Hematopoietic multipotent progenitor cell treated with erythropoietin and hydrocortisone succinate and interleukin-3 and kit ligand, for 17 days (in vitro differentiated cells): ENCODE measurements at regions not wholly inside any gene's neighbourhood (a gene's known extent, or its start where the extent isn't known, plus 50 kb on each side); places are given as distances from the start of the nearest gene placed in this dataset.

ENCODE experiments used
- DNase-seq: peaks from one replicate; pipeline ENCODE4 v3.0.0-alpha.2; 2015; ENCODE audit warnings: low spot score

DNA sequence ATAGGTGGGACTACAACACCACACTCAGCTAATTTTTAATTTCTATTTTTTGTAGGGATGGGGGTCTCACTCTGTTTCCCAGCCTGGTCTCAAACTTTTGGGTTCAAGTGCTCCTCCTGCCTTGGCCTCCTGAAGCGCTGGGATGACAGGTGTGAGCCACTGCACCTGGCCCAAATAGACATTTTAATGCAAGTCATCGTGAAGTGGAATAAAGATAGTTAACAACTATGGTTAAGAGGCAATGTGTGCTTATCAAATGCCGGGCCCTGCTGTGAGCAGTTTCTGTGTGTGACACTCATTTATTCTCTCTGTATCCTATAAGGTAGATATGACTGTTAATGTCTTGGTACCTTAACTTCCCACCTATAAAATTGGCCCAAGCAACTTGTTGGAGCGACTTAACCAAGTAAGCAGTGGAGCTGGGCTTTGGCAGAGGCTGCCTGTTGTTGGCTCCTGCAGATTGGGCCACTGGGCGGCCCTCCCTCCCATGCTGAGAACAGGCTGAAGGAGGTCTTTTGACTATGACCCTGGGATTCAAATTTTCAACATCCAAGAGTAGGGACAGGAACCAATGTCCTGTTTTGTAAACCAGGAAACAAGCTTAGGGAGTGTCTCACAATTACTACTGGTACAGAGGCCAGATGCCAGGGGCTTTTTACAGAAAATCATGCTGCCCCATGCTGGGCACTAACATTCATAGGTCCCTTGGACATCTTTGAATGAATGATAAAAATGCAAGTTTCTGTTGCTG, 450.7 kb downstream of the TSHZ3 start:
- DNase-seq, result no peak

DNA sequence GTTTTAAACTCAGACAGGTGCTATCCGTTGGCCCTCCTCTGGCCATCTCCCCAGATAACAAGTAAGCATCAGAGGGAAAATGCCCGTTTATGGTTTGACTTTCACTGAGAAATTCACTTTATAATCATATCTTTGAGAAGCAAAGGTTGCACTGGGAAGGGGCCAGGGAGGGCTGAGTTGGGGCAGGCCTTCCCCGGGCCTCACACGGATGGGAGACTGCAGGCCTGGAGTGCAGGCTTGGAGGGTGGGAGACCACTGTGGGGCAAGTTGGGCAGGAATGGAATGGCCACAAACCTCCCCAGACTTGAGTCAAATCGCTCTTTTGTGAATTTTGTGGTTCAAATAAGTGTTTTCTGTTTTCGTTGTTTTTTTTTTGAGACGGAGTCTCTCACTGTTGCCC, 451.7 kb downstream of the TSHZ3 start:
- no peak for DNase-seq

DNA sequence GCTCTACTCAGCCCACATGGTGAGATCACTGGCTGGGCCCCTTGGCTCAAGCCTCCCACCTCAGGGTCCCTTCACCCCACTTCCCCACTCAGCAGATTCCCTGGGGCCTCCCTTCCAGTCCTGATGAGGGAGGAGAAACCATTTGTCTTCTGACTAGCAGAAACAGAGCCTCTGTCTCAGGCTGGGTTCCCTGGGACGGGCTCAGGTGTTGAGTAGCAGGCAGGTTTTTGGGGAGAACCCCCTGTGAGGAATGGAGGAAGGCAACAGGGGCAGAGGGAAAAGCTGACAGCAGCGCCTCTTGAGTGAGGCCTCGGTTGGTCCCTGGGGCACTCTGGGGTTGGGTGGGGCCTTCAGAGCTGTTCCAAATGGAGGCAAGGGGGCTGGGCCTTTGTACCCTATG, 452.2 kb downstream of the TSHZ3 start:
- no peak for DNase-seq

DNA sequence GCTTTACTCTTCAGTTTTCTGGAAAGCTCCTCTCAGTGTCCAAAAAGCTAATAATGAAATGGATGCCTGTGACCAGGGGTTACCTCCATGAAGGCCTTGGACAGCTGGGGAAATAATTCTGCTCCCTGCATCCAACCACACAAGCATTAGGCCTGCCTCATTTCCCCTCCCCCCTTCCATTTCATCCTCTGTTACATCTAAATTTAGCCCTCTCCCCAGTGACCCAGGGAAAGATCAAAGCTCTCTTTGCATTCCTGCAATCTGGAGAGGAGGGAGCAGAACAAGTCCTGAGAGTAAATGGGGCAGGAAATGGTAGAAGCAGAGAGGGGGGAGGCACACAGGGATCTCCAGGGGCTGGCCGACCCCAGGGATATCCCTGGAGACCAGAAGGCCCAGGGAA, 452.7 kb downstream of the TSHZ3 start:
- DNase-seq, result no peak

DNA sequence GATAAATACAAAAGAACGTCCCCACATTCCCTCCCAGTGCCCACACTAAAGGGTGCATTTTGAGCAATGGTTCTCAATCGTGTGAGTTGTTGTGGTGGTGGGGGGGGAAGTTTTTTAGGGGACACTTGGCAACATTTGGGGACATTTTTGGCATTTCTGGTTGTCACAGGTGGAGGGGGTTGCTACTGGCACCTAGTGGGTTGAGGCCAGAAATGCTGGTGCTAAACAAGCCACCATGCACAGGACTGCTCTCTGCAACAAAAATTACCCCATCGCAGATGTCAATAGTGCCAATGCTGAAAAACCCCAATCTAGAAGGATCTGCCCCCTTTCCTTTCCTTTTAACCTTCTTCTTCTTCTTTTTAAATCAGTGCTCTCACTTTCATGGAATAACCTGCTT, 453.3 kb downstream of the TSHZ3 start:
- DNase-seq, result no peak

DNA sequence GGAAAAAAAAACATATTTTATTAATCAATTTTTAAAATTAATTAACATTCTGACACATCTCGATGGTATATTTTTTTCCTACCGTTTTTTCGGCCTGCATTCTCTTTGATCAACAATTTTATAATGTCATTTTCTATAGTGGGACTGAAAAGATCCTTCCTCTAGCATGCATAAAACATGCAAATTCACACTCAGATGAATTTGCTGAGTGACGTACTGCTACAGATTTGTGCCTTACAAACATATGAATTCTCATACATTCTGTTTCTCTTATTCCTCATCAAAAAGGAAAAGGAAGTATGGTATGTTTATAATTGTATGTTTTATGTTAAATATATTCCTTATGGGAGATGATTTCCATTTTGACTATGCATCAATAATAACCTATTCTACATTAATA, 458.2 kb downstream of the TSHZ3 start:
- no peak for DNase-seq

DNA sequence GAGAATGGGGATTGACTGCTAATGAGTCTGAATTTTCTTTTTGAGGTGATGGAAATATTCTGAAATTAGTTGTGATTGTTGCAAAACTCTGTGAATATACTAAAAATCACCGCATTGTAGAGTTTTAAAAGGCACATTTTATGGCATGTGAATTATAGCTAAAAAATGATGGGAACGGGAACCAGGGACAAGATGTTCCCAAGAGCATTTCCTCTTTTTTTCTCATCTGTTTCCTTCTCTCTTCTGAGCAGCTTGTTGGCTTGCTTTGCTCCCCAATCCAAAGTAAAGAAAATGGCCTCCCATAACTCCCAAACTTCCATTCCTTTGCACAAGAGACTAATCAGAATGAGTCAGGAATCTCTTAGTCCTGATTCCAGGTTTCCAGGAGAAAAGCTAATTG, 459.2 kb downstream of the TSHZ3 start:
- no peak for DNase-seq

DNA sequence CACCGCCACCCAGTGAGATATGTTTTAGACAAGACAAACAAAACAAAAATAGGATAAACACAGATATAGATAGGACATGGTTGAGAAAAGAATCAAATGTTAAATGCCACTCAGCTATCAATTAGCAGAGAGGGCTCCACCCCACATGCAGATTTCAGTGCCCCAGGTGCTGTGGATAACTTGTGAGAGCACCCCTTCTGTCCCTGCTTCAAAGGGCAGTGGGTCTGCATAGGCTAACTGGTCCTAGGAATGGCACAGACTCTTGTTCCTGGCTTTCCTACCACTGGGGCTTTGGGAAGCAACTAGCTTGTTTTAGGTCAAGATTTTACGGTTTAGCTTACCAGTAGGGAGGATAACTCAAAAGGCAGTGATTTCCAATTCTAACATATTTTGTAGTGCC, 460.3 kb downstream of the TSHZ3 start:
- DNase-seq, result no peak

DNA sequence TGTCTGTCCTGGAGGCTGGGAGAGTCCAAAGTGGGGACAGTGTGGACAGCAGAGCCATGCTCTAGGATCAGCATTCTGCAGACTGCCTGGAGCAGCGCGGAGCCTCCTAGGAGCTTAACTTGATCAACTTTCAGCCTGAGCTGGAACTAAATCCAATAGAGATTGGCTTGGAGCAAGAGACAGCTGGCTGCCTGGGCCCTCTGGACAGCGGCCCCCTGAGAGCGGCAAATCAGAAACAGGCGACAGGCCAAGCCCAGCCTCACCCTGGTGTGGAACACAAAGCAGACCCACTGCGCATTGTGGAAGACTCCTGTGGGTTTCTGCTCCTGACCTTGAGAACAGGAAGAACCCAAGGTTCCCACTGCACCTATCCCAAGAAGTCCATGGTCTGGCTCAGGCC, 462.2 kb downstream of the TSHZ3 start:
- no peak for DNase-seq

DNA sequence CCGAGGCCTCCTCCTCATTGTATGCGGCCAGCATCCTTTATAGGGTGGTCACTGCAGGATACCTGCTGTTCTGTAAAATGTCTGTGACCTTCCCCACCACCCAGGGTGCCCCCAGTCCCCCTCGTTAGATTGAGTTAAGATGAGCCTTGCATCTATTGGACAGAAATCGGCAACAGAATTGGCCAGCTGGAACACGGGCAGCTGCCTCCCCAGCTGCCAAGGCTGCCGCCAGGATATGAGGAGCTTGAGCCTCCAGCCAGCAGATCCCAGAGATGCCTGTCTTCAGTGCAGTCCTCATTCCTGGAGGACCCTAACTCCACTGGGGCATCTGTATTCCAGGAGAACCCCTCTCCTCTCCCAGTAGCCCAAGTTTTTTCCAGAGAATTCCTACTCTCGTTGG, 463.0 kb downstream of the TSHZ3 start:
- DNase-seq, result no peak

DNA sequence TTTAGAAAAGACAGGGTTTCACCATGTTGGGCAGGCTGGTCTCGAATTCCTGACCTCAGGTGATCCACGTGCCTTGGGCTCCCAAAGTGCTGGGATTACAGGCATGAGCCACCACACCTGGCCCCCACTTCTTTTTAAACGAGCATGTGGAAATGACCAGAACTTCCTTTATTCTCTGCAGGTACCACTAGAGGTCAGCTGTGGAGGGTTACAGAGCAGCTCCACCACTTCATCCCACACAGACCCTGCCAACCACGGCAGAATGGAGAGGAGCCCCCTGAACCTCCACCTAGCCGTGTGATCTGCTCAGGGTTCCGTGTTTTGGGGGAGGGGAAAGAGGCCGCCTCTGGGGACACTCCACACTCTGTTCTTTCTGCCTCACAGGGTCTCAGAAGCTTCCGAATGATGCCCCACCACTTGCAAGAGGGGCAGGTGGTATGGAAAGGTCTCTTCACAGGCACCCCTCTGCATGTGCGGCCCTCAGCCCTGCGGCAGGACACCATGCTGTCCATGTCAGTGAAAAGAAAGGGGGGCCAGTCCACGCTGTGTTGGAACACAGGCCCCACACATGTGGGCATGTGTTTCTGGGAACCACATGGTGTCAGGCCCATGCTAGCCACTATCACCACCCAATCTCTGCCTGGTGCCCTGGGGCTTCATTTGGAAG, 465.0 kb downstream of the TSHZ3 start:
- no peak for DNase-seq

DNA sequence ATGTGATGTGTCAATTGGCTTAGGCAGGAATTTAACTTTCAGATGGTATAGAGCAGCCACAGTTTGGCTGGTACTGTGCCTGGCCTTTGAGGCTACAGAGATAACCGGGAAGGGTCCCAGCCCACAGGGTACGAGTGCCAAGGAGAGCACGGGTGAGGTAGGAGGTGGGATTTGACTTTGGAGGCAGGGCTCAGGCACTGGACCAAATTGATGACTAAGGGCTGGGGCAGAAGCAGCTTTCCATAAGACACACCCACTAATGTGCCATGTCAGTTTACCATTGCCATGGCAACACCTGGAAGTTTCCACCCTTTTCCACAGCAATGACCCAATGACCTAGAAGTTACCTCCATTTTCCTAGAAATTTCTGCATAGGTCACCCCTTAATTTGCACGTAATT, 466.2 kb downstream of the TSHZ3 start:
- DNase-seq, result no peak

DNA sequence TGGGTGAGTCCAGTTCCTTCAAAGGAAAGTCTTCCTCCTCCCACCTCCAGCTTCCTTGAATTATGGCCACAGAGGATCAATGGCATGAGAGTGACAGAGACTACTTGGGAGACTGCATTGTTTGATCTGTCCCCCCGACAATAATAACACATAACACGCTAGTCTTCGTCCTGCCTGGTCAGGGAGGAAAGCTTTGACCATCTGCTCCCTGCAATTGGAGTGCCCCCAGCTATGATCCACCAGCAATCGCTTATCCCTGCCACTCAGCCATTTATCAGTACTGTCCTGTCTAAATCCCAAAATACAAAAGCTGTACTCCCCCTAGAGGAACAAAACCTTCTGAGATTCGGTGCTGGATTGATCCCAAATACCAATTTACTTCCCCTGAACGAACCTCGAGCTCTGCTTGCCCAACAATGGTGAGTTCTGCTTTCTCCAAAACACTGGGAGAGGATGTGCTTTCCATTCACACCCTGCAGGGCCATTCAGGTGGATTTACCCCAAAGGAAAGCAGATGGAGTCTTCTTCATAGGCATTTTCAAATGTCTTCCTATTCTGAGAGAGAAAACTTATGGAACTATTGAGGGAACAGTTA, 466.7 kb downstream of the TSHZ3 start:
- DNase-seq, result no peak

DNA sequence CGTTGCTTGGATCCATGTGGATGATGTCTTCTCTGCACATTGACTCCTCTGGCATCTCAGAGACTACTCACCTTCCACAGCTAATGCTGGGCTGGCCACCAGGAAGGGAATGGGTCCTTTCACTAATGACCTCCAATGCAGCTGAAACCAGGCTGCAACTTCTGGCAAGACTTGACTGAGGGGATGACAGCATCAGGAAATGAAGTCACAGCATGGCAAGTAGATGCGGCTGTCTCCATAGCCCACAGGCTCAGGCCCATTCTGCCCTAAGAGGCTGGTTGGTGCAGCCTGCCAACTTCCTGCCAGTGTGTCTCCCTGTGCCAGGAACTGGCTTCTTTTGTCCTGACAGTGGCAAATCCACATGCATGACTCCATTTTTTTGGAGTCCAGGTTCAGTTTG, 467.3 kb downstream of the TSHZ3 start:
- no peak for DNase-seq

DNA sequence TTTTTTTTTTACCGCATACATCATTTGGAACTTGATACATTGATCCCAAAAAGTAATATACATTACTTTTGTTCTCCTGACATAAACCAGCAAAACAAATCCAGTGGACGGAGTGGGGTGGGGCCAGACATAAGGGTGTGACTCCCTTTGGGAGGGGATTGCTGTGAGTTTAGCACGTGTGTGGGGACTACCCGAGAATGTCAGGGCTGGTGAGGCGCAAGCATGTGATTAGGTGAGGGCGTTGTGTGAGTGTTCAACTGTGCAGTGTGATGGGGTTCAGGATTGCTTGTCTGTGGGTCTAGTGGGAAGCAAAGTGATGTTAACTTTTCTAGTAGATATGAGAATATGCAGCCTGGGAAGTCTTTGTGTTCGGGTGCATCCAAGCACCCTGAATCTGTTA, 468.0 kb downstream of the TSHZ3 start:
- no peak for DNase-seq

DNA sequence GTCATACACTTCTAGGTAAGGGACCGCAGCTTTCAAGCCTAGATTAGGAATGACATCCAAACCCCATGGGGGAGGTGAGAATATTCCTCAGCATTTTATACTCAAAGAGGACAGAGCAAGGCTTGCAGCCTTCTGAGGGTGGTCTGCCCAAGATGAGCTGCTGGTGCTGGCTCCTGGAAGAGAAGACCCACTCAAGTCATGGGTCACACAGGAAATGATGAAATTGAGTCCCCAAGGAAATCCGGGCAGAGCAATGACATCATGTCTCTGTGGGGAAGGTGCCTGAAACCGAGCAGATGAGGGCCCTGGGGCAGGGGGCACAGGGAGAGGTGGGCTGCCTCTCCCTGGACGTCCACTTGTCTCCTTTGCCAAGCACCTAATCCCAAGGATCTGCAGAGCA, 468.7 kb downstream of the TSHZ3 start:
- no peak for DNase-seq

DNA sequence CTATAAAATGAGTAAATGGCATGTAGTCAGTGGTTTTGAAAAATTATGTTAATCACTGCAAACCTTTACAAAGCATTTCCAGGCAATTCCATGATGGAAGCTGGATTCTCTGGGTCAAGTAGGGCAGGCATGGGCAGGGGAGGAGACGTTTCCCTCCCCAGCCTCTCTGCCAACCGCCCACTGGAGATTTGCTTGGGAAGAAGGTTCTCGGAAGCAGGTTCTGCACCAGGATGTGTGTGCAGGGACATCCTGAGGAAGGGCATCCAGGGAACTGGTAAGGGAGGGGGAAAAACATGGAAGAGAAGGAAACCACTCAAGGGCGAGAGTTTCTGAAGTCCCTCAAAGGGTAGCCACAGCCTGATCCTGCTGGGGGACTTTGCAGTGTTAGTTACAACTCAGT, 469.1 kb downstream of the TSHZ3 start:
- DNase-seq, result no peak

DNA sequence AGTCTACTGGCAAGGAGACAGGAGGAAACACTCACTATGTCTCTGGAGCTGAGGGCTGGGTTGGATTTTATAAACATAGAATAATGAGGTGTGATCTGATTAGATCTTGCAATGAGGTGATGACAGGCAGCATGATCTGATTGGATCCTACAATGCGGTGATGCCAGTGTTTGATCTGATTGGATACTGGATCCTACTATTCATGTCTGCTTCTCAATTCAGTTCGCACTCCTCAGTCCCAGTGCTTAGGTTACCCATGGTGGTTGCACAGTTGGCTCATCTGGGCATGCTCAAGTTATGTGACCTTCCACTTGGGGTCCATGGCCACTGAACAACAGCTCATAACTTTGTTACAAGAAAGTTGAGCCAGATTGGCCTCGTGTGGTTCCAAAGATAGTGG, 469.5 kb downstream of the TSHZ3 start:
- no peak for DNase-seq

DNA sequence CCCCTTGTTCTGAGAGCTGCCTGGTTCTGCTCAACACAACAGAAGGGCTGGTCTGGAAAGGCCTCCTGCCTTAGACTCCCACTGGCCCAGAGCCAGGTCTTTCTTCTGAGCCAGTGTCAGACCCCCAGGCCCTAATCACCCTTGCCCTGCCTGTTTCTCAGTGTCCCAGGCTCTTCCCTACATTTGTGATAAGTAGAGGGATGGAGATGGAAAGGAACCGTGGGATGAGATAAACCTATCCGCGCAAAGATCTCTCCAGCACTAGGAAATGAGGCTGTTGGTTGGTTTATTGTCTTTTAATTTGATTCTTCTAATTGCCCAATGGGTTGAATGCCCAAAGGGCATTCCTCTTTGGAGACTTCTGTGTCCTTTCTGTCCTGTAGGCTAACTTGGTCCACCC, 470.0 kb downstream of the TSHZ3 start:
- no peak for DNase-seq

DNA sequence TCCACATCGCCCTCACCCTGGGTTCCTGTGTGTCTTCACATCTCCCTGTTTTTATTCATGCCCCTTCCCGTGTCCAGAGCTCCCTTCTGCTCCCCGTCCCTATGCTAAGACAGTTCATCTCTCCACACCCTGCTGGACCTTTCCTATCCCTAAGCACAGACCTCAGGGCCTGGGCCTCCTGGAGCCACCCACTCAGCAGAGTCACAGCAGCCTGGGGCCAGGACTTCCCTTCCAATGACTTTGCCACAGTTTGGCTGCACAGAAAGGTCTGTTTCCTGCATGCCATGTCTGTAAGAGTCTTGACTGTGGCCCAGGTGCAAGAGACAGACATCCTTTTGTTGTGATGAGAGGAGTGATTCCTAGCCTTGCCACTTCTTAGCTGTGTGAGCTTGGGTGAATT, 470.7 kb downstream of the TSHZ3 start:
- no peak for DNase-seq

DNA sequence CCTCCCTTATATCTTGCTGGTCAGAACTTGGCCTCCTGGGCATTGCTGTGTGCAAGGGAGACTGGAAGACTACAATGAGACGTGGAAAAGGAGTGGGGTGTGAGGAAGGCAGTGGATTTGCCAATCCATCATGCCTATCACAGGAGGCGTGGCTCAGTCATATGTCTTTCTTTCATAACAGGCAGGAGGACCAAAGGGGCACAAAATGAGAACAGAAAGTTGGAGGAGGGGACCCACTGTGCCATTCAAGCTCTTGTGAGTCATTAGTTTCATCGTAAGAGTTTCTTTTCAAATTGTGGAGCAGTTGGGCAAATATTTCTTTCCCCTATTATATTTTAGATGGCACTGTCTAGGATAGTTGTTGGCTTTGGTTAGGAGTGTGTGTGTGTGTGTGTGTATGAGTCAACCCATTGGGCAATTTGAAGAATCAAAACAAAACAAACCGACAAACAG, 471.5 kb downstream of the TSHZ3 start:
- DNase-seq, result no peak

DNA sequence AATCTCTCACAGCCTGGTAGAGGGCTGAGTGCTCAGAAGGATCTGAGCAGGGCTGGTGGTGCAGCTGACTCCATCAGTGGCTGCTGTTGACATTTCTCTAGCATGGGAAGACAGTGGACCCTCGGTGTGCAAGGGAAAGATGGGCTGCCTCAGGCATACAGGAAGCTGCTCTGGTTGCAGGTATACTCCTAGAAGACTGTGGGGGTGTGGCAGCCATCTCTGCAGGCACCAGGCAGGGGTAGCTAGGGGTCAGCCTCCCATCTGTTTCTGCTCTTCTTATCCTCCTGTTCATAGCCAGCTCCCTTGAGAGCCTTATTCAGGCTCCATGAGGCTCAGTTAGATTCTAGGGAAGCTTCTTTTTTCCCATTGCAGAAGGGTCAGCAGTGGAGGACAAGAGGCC, 475.5 kb downstream of the TSHZ3 start:
- DNase-seq, result no peak

DNA sequence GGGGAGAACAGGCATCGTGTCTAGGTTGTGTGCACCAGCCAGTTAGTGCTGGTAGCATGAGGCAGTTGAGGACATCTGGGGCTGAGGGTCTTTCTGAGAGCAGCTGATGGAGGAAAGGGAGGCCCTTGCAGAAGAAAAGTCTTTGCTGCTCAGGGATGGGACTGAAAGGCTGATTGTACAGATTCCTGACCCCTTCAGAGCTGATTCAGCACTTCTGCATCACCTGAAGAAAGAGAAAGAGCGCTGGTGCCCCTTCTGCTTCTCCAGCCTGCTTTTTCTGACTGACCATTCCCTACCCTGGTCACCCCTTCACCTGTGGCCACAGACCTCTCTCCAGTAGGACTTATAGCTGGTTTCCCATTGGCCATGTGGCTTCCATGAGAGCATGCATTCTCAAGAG, 476.2 kb downstream of the TSHZ3 start:
- DNase-seq, result no peak

DNA sequence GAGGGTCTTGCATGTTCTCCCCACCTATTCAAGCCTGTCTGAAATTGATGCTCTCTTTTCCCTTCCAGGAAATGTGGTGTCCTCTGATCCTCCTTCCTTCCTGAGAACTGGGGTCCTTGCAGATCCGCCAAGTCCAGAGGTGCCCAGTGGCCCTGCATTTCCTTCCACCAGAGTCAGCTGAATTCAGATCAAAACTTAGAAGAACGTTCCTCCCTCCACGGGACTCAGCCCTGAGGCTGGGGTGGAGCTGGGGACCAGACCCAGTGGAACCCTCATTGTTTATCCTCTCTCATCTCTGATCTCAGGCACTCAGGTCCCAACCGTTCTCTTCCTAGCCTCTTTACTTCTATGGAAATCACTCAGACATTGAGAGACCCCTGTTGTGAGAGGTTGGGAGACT, 477.3 kb downstream of the TSHZ3 start:
- DNase-seq, result no peak
